Endodermal cell (in vitro differentiated cells): ENCODE measurements at regions not wholly inside any gene's neighbourhood (a gene's known extent, or its start where the extent isn't known, plus 50 kb on each side); places are given as distances from the start of the nearest gene placed in this dataset.
A peak's percentile ranks its signal among the peaks of the same experiment; 100 is the strongest.

Experiments
- DNase-seq: peaks from one replicate; pipeline ENCODE4 v3.0.0-alpha.2; 2017
- H3K27ac ChIP-seq: 2 replicates; pipeline ENCODE4 v1.5.1; 2013; ENCODE audit warnings: mild to moderate bottlenecking, low read depth, low read length, moderate library complexity
- H3K27me3 ChIP-seq: 2 replicates; pipeline ENCODE4 v1.6.1; 2013; ENCODE audit warnings: mild to moderate bottlenecking, low read length, moderate library complexity; ENCODE audit not compliant: insufficient read depth, control insufficient read depth, poor library complexity, severe bottlenecking
- H3K36me3 ChIP-seq: 2 replicates; pipeline ENCODE4 v1.7.0; 2013; ENCODE audit warnings: mild to moderate bottlenecking, low read length, moderate library complexity; ENCODE audit not compliant: control insufficient read depth, insufficient read depth
- H3K4me1 ChIP-seq: one replicate; pipeline ENCODE4 v1.7.0; 2013; ENCODE audit warnings: low read length; ENCODE audit not compliant: control insufficient read depth, insufficient read depth
- H3K4me3 ChIP-seq: 2 replicates; pipeline ENCODE4 v1.5.1; 2013; ENCODE audit warnings: mild to moderate bottlenecking, low read length, moderate library complexity
- H3K9ac ChIP-seq: 2 replicates; pipeline ENCODE4 v1.6.1; 2013; ENCODE audit warnings: mild to moderate bottlenecking, low read length, moderate library complexity; ENCODE audit not compliant: poor library complexity, severe bottlenecking; ENCODE audit errors: extremely low read depth
- H3K9me3 ChIP-seq: 2 replicates; pipeline ENCODE4 v1.6.1; 2013; ENCODE audit warnings: mild to moderate bottlenecking, low read length, moderate library complexity; ENCODE audit not compliant: control insufficient read depth
- H3K27ac Mint-ChIP-seq: 2 replicates; pipeline ENCODE4 v1.8.0; 2020; ENCODE audit warnings: mixed read lengths
- H3K27me3 Mint-ChIP-seq: 2 replicates; pipeline ENCODE4 v1.8.0; 2021; ENCODE audit warnings: mild to moderate bottlenecking, mixed read lengths; ENCODE audit not compliant: insufficient read depth
- H3K36me3 Mint-ChIP-seq: 2 replicates; pipeline ENCODE4 v1.8.0; 2020; ENCODE audit warnings: low read depth, mixed read lengths
- H3K4me1 Mint-ChIP-seq: 2 replicates; pipeline ENCODE4 v1.8.0; 2020; ENCODE audit warnings: mixed read lengths
- H3K4me3 Mint-ChIP-seq: 2 replicates; pipeline ENCODE4 v1.8.0; 2020; ENCODE audit warnings: mild to moderate bottlenecking, moderate library complexity, mixed read lengths
- H3K9me3 Mint-ChIP-seq: 2 replicates; pipeline ENCODE4 v1.8.0; 2020; ENCODE audit warnings: mild to moderate bottlenecking, mixed read lengths
- CTCF ChIP-seq: fragments of 200-600 bp; sonication (generic); conservative IDR thresholded peaks from 2 replicates; pipeline ENCODE4 v1.5.0; 2021; ENCODE audit warnings: antibody characterized with exemption, mild to moderate bottlenecking
- WGBS, 2 experiments: methylation state at CpG; one replicate each; pipeline versions ENCODE4 v1.1.5 to v1.1.7; 2013; ENCODE audit warnings: missing lambda C conversion rate in 2 of 2, mixed read lengths in 1 of 2; ENCODE audit not compliant: insufficient coverage in 1 of 2, insufficient read length in 1 of 2; 5-methylcytosine and 5-hydroxymethylcytosine counted together

DNA sequence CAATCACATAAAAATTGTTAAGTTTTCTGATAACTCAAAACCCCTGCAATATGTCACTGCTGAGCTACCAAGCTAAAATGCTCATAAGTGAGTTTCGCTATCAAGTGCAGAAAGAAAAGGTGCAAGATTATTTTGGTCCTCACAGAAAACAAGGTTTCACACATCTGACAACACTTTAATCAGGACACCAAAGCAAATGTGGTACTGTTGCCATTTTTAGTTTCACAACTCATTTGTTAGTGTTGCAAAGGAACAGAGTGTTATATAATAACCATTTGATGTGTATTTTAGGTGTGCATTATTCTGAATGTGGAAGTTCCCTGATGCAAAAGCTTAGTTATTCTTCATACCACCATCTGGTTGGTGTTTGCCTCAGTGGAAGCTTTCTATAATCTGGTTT is 956.2 kb downstream of the DSC3 start:
- no peaks in the 10 kb centered on the region for H3K27me3 Mint-ChIP-seq
- 95% methylated on average over 1 of the region's 1 CpG; no CpG with 5 or more reads in 1 of the 2 experiments for WGBS, 2 experiments
- no peak for DNase-seq
- no peaks in the 10 kb centered on the region for H3K27me3 ChIP-seq
- H3K4me1 Mint-ChIP-seq, result peaks cover 2% of the 10 kb centered on the region
- H3K27ac ChIP-seq, result no peak overlapping the region
- H3K9ac ChIP-seq, result no peak overlapping the region
- TF ChIP-seq CTCF, result no peak
- no peak overlapping the region for H3K4me3 Mint-ChIP-seq
- H3K9me3 ChIP-seq, result no peaks in the 10 kb centered on the region
- no peaks in the 10 kb centered on the region for H3K36me3 Mint-ChIP-seq
- H3K4me3 ChIP-seq, result no peak overlapping the region
- no peak overlapping the region for H3K27ac Mint-ChIP-seq
- no peaks in the 10 kb centered on the region for H3K36me3 ChIP-seq
- no peaks in the 10 kb centered on the region for H3K4me1 ChIP-seq
- no peaks in the 10 kb centered on the region for H3K9me3 Mint-ChIP-seq

DNA sequence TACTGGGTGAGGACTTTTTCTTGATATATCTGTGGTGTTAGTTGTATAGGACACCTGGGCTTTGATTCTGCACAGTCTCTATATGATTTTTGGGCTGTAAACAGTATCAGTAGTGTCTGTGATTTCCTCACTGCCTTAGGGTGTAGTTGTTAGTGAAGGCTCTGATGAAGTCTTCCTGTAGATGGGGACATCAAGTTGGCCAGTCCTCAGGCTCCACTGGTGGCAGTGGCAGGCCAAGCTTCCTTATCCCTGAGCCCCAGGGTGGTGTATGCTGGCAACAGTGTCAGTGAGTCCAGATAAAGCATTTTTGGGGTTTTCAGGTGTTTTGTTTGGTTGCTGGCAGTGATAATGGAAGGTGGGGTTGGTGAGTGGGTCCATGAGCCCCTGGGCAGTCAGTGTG is 961.4 kb downstream of the DSC3 start:
- no peak overlapping the region for H3K27ac ChIP-seq
- Mint-ChIP-seq H3K9me3 (no peaks in the 10 kb centered on the region), H3K27ac (no peak overlapping the region), H3K36me3 (no peaks in the 10 kb centered on the region), H3K27me3 (no peaks in the 10 kb centered on the region), H3K4me3 (no peak overlapping the region), H3K4me1 (no peaks in the 10 kb centered on the region)
- peak; percentile 60 for TF ChIP-seq CTCF
- H3K9ac ChIP-seq, result no peak overlapping the region
- no peaks in the 10 kb centered on the region for H3K27me3 ChIP-seq
- H3K4me3 ChIP-seq, result no peak overlapping the region
- peaks cover 3% of the 10 kb centered on the region for H3K9me3 ChIP-seq
- peak; percentile 55 for DNase-seq
- H3K4me1 ChIP-seq, result no peaks in the 10 kb centered on the region
- no peaks in the 10 kb centered on the region for H3K36me3 ChIP-seq

GRCh38 chr18:30072609-30073385 is 969.7 kb downstream of the DSC3 start:
- Mint-ChIP-seq H3K4me3 (no peak overlapping the region), H3K36me3 (no peaks in the 10 kb centered on the region), H3K27ac (no peak overlapping the region), H3K27me3 (no peaks in the 10 kb centered on the region), H3K9me3 (peaks cover 26% of the 10 kb centered on the region), H3K4me1 (no peaks in the 10 kb centered on the region)
- TF ChIP-seq CTCF, result no peak
- Histone ChIP-seq H3K4me1 (no peaks in the 10 kb centered on the region), H3K4me3 (no peak overlapping the region), H3K27me3 (no peaks in the 10 kb centered on the region), H3K9me3 (peaks cover 15% of the 10 kb centered on the region), H3K27ac (no peak overlapping the region), H3K9ac (no peak overlapping the region), H3K36me3 (no peaks in the 10 kb centered on the region)
- WGBS, 2 experiments, result 73 to 75% methylated on average over 3 to 5 of the region's 5 CpGs
- no peak for DNase-seq
